ENCODE measurements at regions not wholly inside any gene's neighbourhood (a gene's known extent, or its start where the extent isn't known, plus 50 kb on each side); places are given as distances from the start of the nearest gene placed in this dataset.
"Not testable (repeated sequence)": the region's sequence is repeated elsewhere in the genome, so short reads cannot be mapped to it uniquely, and the experiment has no call there.

DNA sequence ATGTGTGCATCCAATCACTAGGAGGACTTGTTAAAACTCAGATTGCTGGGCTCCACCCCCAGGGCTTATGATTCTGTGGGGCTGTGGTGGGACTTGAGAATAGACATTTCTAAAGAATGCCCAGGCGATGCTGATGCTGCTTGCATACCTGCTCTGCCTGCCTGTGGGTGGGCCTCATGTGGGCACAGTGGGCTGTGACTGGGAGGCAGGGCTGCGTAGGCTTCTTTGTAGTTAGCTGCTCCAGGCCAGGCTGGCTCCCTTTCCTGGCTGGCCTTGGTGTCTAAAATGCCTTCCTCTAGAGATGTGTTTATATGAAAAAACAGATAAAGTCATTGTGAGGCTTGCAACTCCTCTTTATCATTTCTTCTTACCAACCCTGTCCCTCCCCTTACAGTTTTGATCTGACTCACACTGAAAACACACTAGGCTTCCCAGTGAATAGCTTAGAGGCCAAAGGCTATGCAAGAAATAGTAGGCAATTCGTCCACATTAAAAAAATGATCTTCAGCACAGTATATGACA is 495.5 kb upstream of the MAP3K7 start:
- no peak for DNase-seq

DNA sequence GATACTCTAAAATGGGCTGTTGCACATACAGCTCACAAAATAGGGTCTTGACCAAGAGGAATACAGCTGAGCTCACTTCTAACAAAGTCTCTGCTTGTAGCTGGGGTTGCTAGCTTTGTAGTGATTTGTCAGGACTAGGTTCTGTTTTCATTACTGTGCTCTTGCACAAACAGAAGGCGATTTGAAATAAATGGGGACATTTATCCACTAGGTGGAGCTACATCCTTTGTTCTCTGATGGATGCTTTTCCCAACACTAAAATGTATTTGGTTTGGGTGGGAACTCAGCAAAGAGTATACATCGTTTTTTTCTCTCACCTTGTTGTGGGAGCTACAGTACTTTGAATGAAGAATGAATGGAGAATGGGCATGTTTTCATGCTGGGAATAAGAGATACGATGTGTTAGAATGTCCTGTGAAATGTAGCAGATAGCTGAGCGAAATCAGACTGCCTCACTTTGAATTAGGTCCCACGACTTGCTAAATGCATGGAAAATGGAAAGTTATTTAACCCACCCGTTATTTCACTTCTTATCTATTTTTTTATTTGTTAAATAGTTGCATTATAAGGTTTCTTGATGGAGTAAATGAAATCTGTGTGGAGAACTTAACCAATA is 494.7 kb upstream of the MAP3K7 start:
- peak; percentile 14 for DNase-seq

DNA sequence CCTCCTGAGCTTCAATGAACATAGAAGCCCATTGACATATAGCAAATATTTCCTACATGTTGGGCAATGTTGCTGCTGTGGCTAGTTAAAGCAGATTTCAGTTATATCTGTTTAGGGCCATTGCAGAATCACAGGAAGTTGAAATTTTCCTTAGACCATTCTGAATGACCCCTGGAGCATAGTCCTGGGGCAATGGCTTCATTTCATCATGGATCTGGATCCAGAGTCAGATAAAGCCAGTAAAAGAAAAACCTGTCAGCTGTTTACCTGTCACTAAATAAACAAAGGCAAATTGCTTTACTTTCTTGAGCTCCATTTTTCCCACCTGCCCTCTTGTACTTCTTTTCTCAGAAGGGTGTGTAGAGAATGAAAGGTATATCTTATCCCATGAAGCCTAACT is 494.0 kb upstream of the MAP3K7 start:
- no peak for DNase-seq

DNA sequence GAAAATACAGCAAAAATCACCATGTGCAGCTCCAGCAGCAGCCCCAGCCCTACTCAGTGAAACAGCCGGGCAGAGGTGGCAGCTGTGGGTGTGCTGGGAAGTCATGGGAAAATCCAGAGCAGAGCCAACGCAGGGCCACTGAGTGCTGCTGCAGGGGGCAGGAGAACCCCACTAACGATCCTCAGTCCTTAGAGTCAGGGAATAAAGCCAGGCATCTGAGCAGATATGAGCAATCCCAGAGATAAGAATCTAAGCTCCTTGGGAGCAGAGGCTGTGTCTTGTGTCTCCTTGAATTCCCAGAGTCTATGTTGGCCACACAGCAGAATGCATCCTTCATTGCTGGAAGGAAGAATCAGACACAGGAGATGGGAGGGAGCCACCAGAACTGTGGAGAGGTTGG is 493.1 kb upstream of the MAP3K7 start:
- DNase-seq, result no peak

DNA sequence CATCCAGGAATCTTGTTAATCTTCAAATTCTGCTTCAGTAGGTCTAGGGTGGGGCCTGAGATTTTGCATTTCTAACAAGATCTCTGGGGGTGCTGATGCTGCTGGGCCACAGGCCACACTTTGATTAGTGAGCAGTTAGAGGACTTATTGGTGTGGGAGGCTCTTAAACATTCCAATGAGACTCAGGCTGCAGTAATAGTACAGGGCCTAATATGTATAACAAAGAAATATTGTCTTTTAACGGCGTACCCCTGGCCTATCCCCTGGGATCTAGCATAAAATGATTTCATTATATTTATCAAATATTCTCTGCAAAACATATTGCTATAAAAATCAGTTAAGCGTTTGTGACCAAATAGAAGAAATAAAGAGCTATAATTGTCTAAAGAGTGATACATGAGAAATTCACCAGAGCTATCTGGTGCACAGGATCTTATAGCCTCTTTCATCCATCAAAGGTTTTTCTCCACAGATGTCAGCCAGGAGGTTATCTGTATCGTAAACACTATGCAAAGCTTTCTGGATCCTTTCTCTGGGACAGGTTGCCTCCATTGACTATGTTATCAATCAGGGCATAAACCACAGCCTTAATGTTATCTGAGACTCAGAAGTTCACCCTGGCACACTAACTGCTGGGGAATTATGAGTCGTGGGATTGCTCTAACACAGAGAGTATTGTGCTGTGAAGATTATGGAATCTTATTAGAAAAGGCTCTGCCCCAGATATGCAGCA is 488.5 kb upstream of the MAP3K7 start:
- DNase-seq, result no peak

DNA sequence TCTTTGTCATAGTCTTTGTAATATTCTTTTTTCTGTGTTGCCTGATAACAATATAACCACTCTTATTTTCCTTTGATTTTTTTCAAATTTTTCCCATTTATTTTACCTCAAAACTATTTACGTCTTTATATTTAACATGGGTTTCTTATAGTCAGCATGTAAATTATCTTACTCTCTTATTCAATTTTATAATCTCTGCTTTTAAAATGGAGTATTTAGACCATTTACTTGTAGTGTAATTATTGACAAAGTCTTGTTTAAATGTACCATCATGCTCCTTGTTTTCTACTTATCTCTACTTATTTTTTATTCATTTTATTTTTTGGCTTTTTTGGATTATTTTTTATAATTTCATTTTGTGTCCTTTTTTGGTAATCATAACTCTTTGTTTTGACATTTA is 476.5 kb upstream of the MAP3K7 start:
- DNase-seq, result no peak

DNA sequence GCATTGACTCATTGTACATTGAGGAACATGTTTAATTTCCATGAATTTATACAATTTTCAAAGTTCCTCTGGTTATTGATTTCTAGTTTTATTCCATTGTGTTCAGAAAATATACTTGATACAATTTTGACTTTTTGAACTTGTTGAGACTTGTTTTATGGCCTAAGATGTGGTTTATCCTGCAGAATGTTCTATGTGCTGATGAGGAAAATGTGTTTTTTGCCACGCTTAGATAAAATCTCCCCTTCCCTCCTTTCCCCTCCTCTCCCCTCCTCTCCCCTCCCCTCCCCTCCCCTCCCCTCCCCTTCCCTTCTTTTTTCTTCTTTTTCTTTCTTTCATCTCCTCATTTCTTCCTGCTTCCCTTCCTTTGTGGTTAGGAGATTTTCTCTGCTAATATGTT is 470.8 kb upstream of the MAP3K7 start:
- no peak for DNase-seq

DNA sequence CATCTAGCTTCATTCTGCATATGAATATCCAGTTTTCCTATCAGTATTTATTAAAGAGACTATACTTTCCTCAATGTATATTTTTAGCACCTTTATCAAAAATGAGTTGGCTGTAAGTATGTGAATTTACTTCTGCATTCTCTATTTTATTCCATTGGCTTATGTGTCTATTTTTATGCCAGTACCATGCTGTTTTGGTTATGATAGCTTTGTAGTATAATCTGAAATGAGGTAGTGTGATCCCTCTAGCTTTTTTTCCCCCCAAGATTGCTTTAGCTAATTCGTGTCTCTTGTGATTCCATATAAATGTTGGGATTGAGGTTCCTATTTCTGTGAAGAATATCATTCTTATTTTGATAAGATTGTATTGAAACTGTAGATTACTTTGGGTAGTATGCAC is 469.1 kb upstream of the MAP3K7 start:
- DNase-seq, result no peak

DNA sequence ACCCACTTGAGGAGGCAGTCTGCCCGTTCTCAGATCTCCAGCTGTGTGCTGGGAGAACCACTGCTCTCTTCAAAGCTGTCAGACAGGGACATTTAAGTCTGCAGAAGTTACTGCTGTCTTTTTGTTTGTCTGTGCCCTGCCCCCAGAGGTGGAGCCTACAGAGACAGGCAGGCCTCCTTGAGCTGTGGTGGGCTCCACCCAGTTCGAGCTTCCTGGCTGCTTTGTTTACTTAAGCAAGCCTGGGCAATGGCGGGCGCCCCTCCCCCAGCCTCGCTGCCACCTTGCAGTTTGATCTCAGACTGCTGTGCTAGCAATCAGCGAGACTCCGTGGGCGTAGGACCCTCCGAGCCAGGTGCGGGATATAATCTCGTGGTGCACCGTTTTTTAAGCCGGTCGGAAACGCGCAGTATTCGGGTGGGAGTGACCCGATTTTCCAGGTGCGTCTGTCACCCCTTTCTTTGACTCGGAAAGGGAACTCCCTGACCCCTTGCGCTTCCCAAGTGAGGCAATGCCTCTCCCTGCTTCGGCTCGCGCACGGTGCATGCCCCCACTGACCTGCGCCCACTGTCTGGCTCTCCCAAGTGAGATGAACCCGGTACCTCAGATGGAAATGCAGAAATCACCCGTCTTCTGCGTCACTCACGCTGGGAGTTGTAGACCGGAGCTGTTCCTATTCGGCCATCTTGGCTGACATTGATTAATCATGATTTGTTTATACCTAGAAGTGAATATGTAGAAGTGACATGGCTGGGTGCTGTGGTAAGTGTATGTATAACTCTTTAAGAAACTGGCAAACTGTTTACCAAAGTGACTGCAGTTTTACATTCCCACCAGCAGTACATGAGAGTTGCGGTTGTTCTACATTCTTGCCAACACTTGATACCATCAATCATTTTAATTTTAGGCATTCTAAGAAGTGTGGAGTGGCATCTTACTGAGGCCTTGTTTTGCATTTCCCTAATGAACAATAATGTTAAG is 465.9 kb upstream of the MAP3K7 start:
- not testable (repeated sequence) for DNase-seq

DNA sequence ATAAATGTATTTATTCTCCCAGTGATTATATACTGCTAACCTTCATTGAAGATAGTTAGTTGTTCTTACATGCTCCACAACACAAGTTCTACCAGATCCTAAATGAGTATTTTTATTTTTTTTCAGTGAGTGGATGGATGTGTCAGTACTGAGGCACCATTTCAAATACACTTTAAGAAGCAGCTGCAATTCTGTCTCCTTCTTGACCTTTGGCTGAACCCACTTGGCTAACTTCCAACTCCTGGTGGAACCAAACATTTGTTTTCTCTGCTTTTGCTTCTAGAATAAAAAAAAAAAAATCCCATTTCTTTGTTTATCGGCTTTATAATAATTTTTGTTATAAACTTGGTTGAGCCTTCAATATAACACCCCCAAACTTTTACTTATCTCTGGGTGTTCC is 458.3 kb upstream of the MAP3K7 start:
- no peak for DNase-seq

DNA sequence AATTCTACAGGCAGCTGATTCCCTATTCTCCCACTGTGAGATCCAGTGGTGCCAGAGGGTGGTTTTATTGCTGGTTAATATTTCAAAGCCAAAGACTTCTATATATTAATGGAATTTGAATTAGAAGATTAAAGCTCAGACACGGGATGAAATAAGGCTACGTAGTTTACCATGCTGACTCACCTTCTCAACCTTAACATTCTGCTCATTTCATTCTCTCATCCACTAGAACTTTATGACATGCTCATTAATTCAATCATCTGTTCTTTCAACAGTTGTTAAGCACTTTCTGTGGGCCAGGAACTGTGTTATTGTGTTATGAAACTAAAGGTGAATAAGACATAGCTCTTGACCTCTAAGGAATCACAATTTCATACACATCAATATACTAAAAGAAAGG is 456.9 kb upstream of the MAP3K7 start:
- DNase-seq, result no peak

DNA sequence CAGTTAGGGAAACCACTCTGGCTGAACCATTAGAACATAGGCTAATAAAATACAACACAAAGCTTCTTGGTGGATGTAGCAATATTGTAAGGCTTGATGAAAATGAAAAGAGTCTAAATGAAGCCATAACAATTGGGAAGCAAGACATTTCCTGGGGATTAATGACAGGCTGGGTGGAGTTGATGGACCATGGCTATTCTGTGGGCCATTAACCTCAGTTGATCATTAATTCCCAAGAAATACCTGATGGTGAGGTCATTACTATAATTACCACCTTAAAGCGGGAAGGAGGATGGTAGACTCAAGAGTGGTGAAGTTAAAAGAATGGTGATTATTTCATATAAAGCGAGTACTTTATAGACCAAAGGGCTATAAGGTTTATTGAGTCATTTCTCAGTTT is 455.8 kb upstream of the MAP3K7 start:
- DNase-seq, result no peak

DNA sequence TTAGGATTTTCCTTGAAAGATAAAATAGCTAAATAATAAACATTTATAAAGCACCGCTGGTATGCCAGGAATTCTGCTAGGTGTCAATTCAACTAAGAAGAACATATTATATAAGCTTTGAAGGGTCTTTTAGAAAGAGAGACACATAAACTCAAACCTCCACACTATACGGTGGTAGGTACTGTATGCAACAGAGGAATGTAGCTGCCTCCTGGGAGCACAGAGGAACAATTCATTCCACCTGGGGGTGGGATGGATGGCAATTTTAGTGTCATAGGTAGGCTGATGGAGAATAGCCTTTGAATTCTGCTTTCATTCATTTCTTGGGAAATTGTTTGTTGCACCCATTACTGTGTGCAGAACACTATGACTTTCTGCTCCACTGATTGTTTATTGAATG is 447.1 kb upstream of the MAP3K7 start:
- DNase-seq, result no peak

DNA sequence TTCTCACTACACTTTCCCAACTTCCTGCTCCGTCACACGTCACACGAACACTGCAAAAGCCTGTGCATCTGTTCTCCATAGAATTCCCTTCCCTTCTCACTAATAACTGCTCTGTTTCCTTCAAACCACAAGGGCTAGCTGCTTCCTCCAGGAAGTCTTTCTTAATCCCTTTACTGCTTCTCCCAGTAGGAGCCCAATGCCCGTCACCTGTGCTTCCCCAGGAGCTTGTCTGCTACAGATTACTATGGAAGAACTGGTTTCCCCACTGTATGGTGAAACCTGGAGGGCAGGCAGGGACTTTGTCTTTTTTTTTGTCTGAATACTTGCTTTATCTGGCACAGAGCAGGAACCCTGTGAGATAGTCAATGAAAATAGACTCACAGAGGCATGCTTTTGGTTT is 444.7 kb upstream of the MAP3K7 start:
- no peak for DNase-seq

DNA sequence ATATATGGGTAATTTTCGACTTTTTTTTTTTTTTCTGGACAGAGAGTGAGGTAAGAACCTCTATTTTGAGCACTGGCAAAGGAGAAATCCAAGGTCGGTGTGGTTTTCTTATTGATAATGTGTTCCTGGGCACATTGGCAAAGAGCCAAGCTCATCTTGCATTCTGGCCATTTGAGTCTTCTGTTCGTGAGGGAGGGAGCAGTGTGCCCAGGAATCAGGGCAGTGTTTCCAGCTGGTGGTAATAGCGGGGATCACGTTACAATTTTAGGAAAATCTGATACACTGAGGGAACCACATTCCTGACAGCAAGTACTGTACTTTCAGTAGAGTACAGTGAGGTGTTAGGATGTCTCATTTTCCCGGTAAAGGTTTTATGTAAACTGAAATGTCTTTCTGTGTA is 442.3 kb upstream of the MAP3K7 start:
- no peak for DNase-seq

DNA sequence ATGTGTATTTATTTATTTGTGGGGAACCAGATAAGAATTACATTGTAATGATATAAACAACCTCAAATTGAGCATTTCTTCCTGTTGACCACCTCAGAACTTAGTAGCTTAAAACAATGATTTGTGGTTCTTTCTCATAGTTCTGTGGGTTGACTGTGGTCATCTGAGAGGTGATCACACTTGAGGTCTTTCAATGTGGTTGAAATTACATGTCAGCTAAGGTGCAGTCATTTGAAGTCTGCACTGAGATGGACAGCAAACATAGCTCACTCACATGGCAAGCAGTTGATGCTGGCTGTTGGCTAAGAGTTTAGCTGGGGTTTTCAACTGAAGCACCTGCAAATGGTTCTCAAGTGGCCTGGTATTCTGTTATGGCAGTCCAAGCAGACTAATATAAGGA is 436.7 kb upstream of the MAP3K7 start:
- no peak for DNase-seq

DNA sequence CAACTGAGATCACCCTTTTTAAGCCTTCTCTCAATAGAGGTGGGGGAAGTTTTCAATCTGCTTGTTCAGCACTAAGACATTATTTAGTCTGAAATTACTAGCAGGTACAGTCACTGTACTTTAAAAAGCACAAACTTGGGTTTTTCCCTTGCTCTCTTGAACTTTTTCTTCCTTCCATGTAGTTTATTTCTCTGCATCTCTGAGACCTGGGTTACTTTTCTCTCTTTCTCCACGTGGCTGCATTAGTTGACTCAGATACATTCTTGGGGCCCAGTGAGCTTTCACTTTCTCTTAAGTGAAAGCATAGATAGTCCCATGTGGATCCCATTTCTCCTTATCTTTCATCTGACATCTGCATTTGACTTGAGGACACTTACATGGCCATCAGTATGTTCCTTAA is 433.9 kb upstream of the MAP3K7 start:
- no peak for DNase-seq

DNA sequence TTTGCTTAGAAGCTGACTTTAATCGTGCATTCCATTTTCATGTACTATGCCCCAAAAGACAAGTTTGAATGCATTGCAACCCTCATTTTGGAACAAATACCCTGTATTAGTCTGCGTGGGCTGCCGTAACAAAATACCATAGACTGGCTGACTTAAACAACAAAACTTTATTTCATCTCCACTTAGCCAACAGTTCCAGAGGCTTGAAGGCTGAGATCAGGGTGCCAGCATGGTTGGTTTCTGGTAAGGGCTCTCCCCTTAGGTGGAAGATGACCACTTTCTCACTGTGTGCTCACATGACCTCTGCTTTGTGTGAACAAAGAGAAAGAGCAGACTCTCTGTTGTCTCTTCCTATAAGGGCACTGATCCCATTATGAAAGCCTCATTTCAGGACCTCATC is 431.7 kb upstream of the MAP3K7 start:
- DNase-seq, result no peak

DNA sequence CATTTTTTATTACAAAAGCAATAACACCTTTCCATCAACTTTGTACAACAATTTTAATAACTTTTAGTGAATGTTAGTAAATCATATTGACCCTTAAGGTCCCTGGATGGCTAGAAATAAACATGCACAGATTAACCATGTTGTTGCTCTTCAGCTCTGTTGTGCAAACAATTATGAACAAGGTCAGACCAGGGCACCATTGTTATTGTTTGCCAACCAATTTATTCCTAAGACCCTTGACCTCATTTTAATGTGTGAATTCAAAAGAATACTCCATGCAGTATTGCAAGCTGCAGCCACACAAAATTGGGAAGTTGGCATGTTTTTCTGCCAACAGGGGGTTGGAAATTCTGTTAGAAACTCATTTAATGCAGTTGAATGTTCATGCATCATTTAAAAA is 426.6 kb upstream of the MAP3K7 start:
- no peak for DNase-seq

DNA sequence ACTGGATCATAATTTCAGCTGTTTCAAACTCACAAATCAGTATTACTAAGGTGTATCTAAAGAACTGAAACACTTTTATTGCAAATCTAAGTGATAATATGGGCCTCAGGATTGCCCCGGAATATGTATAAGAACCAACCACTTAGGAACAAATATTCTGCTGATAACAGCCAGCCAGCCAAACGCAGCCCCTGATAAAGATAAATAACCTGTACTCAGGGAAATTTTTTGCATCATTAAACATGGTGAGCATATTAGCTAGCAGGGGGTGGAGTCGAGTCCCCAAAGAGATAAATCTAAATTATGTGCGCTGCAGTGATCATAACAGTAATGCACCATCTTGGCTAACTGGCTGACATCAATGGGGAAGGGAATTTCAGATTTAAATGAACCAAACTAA is 410.2 kb upstream of the MAP3K7 start:
- no peak for DNase-seq

DNA sequence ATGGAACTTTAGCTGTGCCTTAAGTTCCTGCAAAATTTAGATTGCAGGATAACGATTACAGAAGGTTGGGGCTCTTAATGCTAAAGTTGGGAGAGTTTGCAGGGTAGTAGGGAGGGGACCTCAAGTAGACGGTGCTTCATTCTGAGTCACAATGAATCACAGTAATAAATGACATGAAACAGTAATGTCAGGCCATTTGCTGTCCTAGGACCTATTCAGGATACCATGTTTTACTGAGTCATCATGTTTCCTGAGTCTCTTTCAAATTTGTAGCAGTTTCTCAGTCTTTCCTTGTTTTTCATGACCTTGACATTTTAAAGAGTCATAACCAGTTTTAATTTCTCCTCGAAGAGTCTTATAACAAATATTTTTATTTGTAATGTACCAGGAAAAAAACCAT is 406.9 kb upstream of the MAP3K7 start:
- no peak for DNase-seq

DNA sequence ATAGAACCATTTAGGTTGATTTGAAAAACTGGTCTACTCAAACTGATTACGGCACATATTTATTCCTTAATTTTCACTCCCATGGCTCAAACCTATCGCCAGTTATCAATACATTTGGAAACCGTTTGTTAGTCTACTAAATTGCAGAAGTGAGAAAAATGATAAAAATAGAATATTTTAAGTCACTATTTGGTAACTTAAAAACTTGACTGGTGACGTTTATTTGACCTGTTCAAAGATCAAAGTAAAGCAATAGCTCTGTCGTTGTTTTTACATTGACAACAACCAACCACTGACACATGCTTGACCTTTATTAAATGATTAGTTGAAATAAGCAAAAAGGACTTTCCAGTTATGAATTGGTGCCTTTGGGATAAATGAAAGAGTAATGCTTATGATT is 402.9 kb upstream of the MAP3K7 start:
- DNase-seq, result no peak

DNA sequence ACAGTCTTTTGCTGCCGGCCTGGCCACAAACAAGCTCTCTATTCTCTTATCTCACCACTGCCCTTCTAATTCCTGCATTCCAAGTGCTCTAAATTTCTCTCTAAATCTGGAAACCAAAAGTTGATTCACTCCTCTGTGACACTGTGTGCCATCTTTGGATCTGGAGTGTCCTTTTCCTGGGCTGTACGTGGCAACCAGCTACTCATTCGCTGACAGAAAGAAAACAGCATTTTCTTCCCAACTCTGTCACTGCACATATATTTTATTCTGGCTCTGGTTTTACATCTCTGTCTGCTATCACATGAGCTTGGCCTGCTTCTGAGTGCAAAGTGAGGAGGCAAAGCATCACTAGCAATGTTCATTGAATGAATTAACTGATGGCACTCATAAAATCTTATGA is 397.2 kb upstream of the MAP3K7 start:
- DNase-seq, result no peak

DNA sequence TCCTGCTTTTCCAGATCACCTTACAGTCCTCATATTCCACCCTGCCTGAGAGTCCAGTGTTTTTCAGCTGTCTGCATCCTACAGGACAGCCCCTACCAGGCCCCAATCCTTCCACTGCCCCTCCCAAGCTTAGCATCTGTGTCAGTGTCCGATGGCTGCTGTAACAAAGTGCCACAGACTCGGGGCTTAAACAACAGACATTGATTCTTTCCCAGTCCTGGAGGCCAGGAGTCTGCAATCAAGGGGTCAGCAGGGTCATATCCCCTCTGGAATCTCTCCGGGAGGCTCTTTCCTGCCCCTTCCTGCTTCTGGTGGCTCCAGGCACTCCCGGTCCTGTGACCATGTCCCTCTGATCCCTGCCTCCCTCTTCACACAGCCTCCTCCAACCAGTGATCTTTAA is 396.6 kb upstream of the MAP3K7 start:
- no peak for DNase-seq
